Tibial nerve (tissue), 4 donors: ENCODE measurements at regions not wholly inside any gene's neighbourhood (a gene's known extent, or its start where the extent isn't known, plus 50 kb on each side); places are given as distances from the start of the nearest gene placed in this dataset.

Experiments
- EP300 ChIP-seq, 2 donors: sonication (generic); formaldehyde crosslinking; IDR thresholded peaks; one replicate each; pipeline ENCODE4 v1.6.1; 2017; ENCODE audit warnings: antibody characterized with exemption in 2 of 2, mild to moderate bottlenecking in 1 of 2
- POLR2A ChIP-seq, 2 donors: fragments of 450-650 bp; IDR thresholded peaks; one replicate each; pipeline ENCODE4 v1.6.1; 2017; ENCODE audit warnings: antibody characterized with exemption in 2 of 2, mild to moderate bottlenecking in 2 of 2, moderate library complexity in 2 of 2
- TF ChIP-seq, protein P1 (sequence below), 5 experiments: fragments of 200-600 bp in 3 of 5; fragments of 450-650 bp in 2 of 5; sonication (generic) in 3 of 5; IDR thresholded peaks; one replicate each; pipeline ENCODE4 v1.5.1; 2016 to 2019; ENCODE audit warnings: antibody characterized with exemption in 5 of 5, mild to moderate bottlenecking in 3 of 5, moderate library complexity in 2 of 5

DNA sequence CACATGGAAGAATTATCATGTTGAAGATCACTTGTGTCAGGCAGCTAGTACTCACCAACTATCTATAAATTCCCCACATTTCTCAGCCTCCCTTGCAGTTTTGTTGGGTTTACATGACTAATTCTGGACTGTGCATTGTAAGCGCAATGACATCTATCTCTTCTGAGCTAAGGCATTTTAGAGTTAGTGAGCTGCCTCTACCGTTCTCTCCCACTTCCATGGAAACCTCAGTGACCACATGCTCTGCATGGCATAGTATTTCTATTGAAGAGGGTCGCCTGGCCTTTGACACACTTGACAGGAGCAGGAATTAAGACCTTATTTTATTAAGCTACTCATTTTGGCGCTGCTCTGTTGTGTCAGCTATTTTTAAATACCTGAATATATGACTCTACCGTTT lies 67.5 kb upstream of the NPY2R start:
- TF ChIP-seq POLR2A (IDR thresholded peaks at IDR 0.05) (no peak), EP300 (IDR thresholded peaks at IDR 0.05) (no peak)
- TF ChIP-seq, protein P1, sequence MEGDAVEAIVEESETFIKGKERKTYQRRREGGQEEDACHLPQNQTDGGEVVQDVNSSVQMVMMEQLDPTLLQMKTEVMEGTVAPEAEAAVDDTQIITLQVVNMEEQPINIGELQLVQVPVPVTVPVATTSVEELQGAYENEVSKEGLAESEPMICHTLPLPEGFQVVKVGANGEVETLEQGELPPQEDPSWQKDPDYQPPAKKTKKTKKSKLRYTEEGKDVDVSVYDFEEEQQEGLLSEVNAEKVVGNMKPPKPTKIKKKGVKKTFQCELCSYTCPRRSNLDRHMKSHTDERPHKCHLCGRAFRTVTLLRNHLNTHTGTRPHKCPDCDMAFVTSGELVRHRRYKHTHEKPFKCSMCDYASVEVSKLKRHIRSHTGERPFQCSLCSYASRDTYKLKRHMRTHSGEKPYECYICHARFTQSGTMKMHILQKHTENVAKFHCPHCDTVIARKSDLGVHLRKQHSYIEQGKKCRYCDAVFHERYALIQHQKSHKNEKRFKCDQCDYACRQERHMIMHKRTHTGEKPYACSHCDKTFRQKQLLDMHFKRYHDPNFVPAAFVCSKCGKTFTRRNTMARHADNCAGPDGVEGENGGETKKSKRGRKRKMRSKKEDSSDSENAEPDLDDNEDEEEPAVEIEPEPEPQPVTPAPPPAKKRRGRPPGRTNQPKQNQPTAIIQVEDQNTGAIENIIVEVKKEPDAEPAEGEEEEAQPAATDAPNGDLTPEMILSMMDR (IDR thresholded peaks at IDR 0.05): no peak
